NCI-H526 treated with DMSO at 0.1 percent for 48 hours (cell line): ENCODE measurements at regions not wholly inside any gene's neighbourhood (a gene's known extent, or its start where the extent isn't known, plus 50 kb on each side); places are given as distances from the start of the nearest gene placed in this dataset.

Experiments used
- DNase-seq: peaks from one replicate; lab custom pipeline; 2025; lab: John Stamatoyannopoulos, UW

DNA sequence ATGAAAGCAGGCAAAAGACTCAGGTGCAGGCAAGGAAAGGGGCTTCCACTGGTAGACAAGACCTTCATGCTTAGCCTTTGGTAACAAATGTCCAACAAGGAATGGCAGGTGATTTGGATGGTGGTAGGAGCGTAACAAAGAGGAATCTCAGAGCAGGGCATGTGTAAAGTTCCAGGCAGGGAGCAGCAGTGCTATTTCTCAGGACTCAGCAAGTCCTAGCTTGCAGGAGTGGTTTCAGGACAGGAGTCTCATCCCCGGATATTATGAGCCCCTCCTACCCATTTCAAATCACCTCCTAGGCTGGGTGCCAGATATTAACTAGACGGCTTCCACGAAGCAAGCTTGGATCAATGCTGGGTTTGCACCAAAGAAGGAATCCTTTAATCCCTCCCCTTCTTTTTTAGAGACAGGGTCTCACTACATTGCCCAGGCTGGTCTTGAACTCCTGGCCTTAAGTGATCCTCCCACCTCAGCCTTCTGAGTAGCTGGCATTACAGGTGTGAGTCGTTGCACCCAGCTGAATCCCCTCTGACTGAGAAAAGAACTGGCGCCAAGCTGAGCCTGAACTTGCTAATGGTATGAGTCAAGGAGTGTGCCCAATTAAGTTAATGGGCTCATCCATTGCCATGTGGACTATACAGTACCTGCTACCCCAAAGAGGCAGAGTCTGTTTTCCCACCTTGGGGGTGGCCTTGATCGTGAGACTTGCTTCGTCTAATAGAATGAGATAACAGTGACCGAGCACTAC lies 190.3 kb downstream of the ARL4C start:
- no peak for DNase-seq

DNA sequence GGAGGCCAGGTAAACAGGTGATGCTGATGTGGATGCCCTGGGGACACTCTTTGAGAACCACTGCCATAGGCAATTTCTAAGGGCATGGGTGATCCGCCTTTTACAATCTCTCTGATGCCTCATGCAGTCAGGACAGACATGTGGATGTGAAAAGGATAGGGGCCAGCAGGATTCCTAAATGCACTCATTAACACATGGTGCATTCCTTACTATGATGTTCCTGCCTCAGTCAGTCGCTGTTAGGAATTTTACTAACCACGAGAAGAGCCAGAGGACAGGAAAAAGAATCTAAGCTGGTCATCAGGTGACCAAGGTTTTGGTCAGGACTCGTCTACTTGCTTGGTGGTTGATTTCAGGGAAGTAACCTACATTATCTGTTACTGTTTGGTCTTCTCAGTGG lies 191.0 kb downstream of the ARL4C start:
- DNase-seq, result no peak

DNA sequence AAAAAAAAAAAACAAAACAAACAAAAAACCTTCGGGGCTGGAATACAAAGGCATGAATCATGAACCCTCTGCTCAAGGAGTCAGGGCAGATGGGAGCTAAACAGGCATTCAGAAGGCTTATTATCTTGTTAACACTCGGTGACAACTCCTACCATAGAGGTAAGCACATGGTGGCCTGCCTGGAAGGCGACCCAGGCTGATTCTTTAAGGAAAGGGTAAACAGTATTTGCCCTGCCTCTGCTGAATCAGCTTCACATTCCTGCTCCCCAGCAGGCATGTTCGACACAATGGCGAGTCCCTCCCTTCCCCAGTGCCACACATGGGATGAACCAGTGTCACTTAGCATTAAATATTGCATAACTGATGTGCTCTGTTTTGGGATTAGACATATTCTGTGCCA lies 191.9 kb downstream of the ARL4C start:
- DNase-seq, result no peak

DNA sequence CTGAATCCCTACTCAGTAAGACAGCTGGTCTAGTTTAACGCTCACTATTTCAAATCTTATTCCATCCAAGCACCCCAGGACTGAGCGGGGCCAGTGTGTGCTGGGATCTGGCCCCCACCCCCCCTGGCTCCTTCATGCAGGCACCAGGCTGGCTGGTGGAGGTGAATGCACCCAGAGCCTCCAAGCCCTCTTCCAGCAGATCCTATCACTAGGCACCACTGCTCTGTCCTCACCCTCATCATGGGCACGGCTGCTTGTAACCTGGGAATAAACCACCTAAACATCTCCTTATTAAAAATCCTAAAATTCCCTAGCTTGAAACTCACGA lies 194.3 kb downstream of the ARL4C start:
- no peak for DNase-seq

DNA sequence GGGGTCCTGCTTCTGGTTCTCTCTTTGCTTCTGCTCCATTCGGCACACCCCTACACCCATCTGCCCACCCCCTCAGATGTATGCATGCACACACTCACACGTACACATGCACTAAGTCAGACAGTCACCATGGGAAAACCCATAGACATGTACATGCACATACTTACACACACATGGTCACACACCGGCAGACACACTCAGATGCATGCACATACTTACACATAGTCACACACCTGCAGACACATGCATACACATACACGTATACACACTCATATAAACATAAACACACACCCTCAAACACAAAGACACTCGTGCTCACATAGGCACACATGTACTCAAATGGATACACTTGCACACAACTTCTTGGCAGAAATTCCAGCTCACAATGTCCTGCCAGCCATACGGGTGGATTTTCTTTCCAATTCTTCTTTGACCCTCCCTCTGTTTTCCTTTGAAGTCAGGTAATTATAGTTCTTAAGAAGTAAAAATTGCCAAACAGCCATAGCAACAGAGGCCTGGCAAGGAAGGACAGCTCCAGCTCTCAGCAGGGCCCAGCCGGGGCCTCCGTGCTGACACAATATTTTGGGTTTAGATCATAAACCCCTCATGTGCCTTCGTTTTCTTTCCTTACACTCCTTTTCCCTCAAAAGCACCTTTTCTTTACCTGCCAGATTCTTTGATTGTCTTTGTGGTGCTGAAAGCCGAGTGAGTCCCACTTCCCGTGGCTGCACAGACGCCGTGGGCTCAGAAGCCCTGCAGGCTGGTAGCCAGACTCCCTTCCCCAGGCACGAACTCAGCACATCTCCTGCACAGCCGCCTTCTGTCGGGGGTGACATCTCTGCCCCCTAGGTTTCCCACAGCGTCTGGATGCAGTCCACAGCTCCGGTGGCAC lies 195.7 kb downstream of the ARL4C start:
- DNase-seq, result no peak

DNA sequence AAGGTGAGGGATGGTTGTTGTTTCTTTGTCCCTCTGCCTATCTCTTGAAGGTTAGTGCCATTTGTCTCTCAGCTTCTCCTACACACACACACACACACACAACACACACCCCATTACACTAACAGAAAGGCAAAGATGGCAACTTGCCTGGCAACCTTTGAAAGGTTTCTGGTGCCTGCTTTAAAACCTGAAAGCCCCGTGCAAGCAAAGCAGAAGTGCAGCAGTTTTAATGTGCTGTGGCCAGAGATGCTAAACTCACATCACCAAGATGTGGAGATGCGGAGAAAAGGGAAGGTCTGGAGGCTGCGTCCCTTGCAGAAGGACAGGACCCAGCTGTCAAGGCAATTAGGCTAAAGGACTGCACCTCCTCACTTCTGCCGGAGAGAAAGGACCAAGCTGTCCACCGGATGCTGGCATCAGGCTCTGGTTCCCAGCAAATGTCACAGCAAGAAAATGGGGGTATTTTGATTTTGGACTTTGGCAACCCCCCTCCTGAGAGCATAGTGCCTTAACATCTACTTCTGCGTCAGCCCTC lies 196.4 kb downstream of the ARL4C start:
- DNase-seq, result no peak

DNA sequence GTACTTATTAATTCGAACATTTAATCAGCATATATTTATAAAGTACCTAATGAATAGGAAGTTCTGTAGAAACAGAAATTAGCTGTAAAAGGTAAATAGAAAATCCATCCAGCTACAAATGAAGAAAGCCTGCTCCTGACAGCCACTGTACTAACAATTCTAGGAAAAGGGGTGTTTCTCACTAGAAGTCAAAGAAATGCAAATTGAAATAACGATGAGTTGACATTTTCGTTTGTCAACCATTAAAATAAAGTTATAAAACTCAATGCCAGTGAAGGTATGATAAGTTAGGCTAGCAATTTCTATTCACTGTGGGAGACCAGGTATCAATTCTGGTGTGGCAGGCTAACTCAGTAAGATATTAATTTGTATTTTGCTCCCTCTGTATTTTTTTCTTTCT lies 198.0 kb downstream of the ARL4C start:
- DNase-seq, result no peak

DNA sequence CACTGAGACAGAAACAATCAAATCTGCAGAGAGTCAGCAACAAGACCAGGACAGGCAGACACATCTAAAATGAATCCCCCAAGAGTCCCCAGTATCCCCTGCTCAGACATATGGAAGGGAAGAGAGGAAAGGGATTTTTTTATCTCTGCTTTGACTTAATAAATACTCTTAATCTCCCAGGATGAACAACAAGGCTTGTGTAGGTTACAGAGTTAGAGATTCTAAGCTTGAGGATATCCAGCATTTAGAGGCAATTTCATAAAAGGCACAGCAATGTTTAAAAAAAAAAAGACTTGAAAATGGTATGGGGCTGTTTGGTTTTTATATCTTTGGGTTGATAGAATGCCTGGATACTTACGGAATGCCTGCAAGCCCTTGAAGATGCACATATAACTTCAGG lies 199.9 kb downstream of the ARL4C start:
- no peak for DNase-seq

DNA sequence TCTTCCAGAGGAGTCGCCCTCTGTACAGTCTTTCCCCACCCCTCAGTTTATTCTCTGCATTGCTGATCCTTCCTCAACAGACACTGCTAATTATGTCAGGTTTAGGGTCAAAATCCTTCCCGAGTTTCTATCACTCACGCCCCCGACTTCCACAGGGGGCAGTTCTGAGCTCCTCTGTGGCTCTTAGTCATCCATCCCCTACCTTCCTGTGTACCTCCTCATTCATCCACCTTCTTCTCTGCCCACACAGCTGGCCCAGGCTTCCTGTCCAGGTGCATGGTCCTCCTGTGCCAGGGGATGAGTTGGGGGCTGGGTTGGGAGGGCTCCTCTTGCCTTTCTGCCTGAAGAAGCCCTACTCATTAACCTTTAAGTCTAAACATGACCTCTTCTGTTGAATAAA lies 202.9 kb downstream of the ARL4C start:
- DNase-seq, result no peak

DNA sequence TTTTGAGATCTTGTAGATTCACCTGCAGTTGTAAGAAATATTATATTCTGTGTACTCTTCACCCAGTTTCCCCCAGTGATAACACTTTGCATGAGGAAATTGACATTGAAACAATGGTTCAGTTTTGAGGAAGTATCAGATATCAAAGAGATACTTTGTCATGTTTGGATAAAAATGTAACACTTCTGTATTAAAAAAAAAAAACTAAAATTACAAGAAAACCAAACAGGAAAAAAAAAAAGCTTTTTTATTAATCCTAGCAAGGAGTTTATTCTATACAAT lies 204.0 kb downstream of the ARL4C start:
- no peak for DNase-seq

DNA sequence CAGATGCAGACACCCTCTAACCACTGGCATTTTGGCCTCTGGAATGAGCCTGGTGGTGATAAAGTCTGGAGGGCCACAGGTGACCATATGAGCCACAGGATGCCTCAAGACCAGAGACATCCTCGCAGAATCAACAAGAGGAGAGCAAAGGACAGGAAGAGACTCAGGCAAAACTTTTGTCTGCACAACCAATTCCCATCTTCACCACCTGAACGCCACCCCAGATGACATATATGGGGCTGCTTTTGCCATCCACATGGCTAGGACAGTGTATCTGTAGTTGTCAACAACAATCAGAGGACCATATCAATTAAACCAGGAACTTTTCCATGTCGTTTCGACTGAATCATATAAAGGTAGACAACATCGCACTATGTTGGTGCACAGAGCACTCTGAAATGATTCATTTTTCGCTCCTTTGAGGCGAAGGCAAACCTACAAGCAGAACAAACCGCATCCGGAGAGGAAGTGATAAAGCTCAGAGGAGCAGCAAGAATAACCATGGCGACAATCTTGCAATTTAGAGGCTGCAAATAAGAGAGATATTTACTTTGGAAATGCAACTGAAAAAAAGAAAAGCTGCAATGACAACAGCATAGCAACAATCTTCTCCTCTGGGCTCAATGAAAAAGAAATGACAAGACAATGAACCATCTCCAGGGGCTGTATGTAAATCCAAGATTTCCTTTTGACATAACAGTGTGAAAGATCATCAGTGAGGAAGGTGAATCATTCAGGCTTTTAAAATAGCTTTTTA lies 204.5 kb downstream of the ARL4C start:
- DNase-seq, result no peak

DNA sequence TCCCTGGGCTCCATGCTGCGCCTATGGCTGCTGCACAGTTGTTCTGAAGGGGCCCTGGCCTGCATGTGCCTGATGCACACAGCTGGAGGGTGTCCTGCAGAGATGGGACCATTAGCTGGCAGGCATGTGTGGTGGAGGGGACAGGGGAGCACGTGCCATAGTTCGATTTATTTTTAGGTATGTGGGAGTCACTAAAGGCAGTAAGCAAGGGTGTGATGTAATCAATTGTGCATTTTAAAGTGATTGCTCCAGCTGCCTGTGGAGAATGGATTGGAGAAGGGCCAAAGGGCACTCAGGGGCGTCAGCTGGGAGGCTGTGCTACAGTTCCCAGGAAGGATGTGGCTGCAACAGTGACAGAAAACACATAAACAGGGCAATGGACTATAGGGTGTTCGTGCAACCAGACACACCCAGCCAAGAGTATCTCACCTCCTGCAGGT lies 205.1 kb downstream of the ARL4C start:
- DNase-seq, result no peak

DNA sequence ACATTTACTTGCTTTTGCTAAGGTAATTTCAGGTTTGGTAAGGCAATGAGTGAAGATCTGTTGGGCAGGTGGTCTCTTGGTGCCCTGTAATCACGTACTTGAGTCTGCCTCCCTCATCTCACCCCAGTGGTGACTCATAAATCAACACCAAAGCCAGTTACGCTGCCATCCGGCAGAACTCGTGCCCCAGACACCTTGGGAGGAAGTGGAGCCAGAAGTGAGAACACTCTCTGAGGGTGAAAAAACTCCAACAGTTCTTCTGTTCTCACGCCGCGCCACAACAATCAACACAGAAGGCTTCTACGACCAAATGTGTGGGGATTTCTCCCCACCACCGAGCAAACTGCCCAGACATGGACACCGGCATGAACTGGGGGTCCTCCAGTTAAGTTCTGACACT lies 206.2 kb downstream of the ARL4C start:
- DNase-seq, result no peak

DNA sequence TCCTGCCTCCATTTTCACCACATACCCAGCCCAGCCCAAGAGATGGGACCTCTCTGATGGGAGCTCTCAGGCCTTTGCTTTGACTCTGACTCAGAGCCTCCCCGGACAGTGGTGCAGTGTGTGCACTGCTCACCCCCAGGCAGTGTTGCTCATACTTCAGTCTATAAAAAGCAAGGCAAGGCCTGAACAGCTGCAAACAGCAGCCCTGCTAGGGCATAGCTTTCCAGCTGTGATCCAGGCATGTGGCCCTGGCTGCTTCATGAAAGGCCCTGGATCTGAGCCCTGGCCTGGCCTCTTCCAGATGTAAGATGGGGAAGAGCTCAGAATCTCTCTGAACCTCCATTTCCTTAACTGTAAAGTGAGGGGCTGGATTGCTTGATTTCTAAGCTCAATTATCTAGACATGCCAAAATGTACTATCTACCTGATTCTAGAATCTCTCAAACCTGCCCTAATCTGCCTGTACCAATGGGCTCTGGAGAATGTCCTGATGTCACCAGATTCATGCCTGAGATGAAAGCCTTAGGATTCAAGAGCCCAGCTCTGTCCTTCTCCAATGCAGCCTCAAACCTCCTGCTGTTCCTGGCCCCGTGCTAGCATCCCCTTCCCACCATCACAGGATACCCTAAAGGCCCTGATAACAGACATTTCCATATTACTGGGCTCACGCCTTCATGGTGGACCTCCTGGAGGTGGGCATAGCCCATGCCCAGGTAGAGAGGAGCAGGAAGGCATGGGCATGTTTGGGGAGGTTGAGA lies 206.9 kb downstream of the ARL4C start:
- DNase-seq, result no peak

DNA sequence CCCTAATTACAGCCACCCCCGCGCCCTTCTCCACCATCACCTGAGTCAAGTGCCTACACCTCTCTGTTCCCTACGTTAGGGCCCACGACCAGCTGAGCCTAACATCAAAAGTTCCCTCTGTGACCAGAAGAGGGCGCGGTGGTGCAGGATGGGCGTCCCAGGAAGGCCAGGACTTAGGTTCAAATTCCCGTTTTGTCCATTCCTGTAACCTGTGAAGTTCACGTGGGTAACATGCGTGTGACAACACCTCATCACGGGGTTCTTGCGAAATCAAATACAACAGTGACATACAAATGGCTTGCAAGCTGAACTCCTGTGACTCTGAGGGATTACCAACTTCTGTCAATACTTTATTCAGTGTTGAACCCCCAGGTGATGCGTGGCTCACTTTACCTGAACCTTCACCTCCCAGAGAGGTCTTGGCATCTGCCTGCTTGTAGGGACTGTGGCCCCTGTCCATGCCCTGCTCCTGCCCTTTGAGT lies 207.9 kb downstream of the ARL4C start:
- DNase-seq, result peak; percentile 29

DNA sequence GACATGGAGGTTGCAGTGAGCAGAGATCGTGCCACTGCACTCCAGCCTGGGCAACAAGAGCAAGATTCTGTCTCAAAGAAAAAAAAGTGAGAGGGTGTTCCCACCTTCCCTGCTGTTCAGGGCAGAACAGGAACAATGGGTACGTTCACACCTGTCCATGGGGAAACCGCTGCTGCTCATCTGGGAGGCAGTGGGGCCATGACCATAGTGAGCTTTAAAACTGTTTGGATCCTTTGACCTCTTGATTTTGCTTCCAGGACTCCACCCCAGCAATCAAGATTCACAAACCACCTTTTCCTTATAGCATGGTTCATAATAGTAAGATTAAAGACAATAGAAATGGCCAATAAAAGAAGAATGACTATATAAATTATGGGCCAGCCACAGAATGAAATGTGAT lies 209.2 kb downstream of the ARL4C start:
- DNase-seq, result no peak

DNA sequence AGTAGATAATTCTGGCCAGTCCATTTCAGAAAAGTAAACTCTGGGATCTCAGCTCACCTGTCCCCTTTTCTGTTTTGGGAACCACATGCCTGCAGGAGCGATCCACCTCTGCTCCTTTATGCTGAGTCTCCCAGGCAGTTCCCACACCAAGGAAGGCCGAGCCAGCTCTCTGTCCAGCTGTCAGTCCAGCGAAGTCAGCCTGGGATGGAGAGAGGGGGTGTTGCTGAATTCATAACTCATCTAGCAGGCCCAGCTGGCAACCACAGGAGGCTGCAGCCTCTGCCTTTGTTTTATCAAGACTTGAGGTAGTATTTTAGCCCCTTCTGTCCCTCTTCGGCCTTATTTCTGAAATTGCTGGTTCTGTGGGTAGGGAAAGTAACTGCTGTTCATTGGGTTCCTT lies 209.9 kb downstream of the ARL4C start:
- no peak for DNase-seq

DNA sequence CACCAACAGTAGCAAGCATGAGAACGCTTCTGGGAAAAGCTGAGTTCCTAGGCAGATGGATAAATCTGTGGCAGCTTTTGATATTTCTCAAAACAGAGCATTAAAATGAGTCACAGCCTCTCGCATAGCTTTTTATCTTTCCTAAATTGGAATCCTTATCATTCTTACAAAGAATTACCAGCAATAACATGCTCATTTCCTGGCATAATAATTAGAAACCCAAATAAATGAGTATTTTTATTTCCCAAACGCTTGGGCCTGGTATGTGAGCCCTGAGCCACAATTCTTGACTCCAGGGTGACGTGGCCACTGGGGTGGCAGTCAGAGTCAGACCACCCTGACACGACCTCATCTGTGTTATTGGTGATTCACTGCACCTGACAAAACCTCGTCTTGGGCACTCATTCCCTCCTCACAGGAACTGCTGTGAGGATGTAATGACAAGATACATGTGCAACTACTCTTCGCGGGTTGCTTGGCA lies 210.7 kb downstream of the ARL4C start:
- no peak for DNase-seq

DNA sequence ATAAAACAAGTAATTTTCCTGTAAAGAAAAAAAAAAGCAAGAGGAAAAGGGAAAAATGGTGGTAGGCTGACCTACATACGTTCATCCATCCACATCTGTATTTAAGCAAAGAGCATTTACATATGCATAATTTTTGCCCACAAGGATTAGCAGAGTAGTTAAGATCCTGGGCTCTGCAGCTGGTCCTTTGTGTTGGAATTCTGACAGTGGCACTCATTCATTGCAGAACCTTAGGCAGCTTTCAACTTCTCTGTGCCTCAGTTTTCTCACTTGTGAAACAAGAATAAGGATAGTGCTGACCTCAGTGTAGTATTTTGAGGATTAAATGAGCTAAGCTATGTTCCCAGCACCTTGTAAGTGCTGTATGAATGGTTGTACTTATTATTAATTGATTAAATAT lies 211.3 kb downstream of the ARL4C start:
- DNase-seq, result no peak

DNA sequence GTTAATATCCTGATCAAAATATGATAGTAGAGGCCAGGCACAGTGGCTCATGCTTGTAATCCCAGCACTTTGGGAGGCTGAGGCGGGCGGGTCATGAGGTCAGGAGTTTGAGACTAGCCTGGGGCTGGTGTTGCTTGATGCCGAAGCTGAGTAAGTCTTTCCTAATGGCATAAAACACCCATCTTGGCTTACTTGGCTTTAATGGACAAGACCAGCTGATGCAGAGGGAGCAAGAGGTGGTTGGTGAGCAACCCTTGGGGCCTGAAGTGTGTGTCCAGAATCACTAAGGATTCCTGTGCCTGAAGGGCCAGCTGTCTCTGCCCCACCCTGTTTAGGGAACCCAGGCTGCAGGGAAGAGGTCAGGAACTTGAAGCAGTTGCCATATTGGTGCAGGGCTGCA lies 217.2 kb downstream of the ARL4C start:
- DNase-seq, result no peak

DNA sequence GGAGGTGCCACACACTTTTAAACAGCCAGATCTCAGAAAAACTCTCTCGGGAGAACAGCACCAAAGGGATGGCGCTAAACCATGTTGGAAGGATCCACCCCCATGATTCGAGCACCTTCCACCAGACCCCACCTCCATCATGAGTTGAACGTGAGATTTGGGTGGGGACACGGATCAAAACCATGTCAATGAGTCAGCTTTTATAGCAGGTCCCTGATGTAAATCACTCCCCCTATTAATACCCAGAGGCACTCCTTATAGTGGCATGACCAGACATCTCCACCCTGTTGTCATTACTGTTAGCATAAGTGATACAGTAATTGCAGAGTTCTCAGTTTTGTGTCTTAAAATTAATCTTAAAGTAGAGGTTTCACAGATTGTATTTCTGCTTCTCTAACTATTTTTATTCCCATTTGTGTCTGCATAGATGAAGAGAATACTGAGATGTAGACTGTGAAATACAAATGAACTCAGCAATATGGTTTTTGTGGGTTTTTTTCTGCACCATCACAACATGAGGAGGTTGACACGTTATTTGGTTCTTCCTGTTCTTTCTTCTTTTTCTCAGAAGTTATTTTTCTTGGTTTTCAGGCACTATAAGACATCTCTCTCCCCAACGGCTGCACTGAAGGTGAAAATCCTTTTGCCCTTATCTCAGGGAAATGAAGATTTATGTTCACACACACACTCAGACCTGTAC lies 218.2 kb downstream of the ARL4C start:
- no peak for DNase-seq
